H1 (cell line): ENCODE measurements at regions not wholly inside any gene's neighbourhood (a gene's known extent, or its start where the extent isn't known, plus 50 kb on each side); places are given as distances from the start of the nearest gene placed in this dataset.

ENCODE experiments used
- CTCF ChIA-PET: fragments of 300-600 bp; sonication (Branson Sonifier 250); formaldehyde crosslinking; loops from one replicate; lab custom pipeline; 2021; ENCODE audit not compliant: partially characterized antibody; lab: Charles Lee
- POLR2A ChIA-PET: fragments of 300-600 bp; sonication (Branson Sonifier 250); formaldehyde crosslinking; loops from one replicate; lab custom pipeline; 2021; ENCODE audit warnings: inconsistent platforms; ENCODE audit not compliant: partially characterized antibody; lab: Charles Lee
- DNase-seq, 2 experiments: peaks; one replicate each; pipeline versions ENCODE4 v3.0.0 to v3.0.0-alpha.2; 2010 to 2022; ENCODE audit warnings: low spot score in 2 of 2, low read depth in 1 of 2, mixed read lengths in 1 of 2
- FAIRE-seq: peaks from 2 replicates; lab custom pipeline; 2011; peaks lifted over from hg19 to GRCh38; lab: Jason Lieb, UNC
- H2AFZ ChIP-seq: 2 replicates; pipeline ENCODE4 v1.8.1; 2012; ENCODE audit warnings: low read length, inconsistent platforms
- H2AK5ac ChIP-seq: 2 replicates; pipeline ENCODE4 v1.6.1; 2013; ENCODE audit warnings: low read depth, low read length
- H2BK120ac ChIP-seq: replicated peaks from 2 replicates; pipeline ENCODE3; 2013; ENCODE audit warnings: low read depth, low read length, inconsistent platforms
- H2BK12ac ChIP-seq: 2 replicates; pipeline ENCODE4 v1.6.1; 2013; ENCODE audit warnings: low read depth, low read length
- H2BK15ac ChIP-seq: 2 replicates; pipeline ENCODE4 v1.6.1; 2013; ENCODE audit warnings: low read length
- H2BK20ac ChIP-seq: 2 replicates; pipeline ENCODE4 v1.6.1; 2013; ENCODE audit warnings: low read length
- H2BK5ac ChIP-seq: 2 replicates; pipeline ENCODE4 v1.6.1; 2013; ENCODE audit warnings: low read depth, low read length
- H3K14ac ChIP-seq: 2 replicates; pipeline ENCODE4 v1.6.1; 2013; ENCODE audit warnings: inconsistent platforms; ENCODE audit not compliant: insufficient read length
- H3K18ac ChIP-seq: 2 replicates; pipeline ENCODE4 v1.6.1; 2013; ENCODE audit warnings: low read length; ENCODE audit errors: extremely low read depth
- H3K23ac ChIP-seq: 2 replicates; pipeline ENCODE4 v1.6.1; 2013; ENCODE audit warnings: inconsistent platforms; ENCODE audit not compliant: insufficient read length
- H3K23me2 ChIP-seq: 2 replicates; pipeline ENCODE4 v1.6.1; 2013; ENCODE audit warnings: low read depth, low read length
- H3K27ac ChIP-seq: 2 replicates; pipeline ENCODE4 v1.6.1; 2011; ENCODE audit warnings: low read depth, low read length, inconsistent platforms
- H3K27me3 ChIP-seq, 4 experiments: replicated peaks in 1 of 4; 1 replicate in 1 of 4; 2 replicates in 3 of 4; pipeline versions ENCODE4 v1.6.1 to v1.8.1; 2011 to 2013; ENCODE audit warnings: low read length in 3 of 4, mild to moderate bottlenecking in 3 of 4, inconsistent platforms in 2 of 4, mixed read lengths in 2 of 4, moderate library complexity in 1 of 4; ENCODE audit not compliant: control insufficient read depth in 3 of 4, insufficient read depth in 3 of 4; ENCODE audit errors: extremely low read depth in 1 of 4
- H3K36me3 ChIP-seq, 4 experiments: 2 replicates each; pipeline versions ENCODE4 v1.6.1 to v1.8.1; 2011 to 2013; ENCODE audit warnings: mild to moderate bottlenecking in 4 of 4, low read length in 3 of 4, moderate library complexity in 2 of 4, control low read depth in 1 of 4, inconsistent platforms in 1 of 4; ENCODE audit not compliant: insufficient read depth in 4 of 4, control insufficient read depth in 2 of 4
- H3K4ac ChIP-seq: replicated peaks from 2 replicates; pipeline ENCODE3; 2013; ENCODE audit warnings: low read length, low read depth, mixed read lengths, inconsistent platforms; ENCODE audit not compliant: insufficient read length
- H3K4me1 ChIP-seq, 4 experiments: replicated peaks in 1 of 4; 1 replicate in 1 of 4; 2 replicates in 3 of 4; pipeline versions ENCODE4 v1.6.1 to v1.8.1; 2011 to 2013; ENCODE audit warnings: low read length in 3 of 4, inconsistent platforms in 2 of 4, mixed read lengths in 1 of 4; ENCODE audit not compliant: insufficient read depth in 4 of 4, control insufficient read depth in 3 of 4
- H3K4me2 ChIP-seq, 2 experiments: 2 replicates each; pipeline versions ENCODE4 v1.6.1 to v1.8.1; 2011 to 2013; ENCODE audit warnings: low read depth in 2 of 2, low read length in 2 of 2, control low read depth in 1 of 2, inconsistent platforms in 1 of 2, mild to moderate bottlenecking in 1 of 2; ENCODE audit not compliant: insufficient read depth in 1 of 2
- H3K4me3 ChIP-seq, 4 experiments: fragments of 200-600, 300-600 bp in 1 of 4; sonication (generic), shearing (Covaris generic), sonication (Bioruptor Twin) in 1 of 4; 2 replicates each; pipeline versions ENCODE4 v1.5.1 to v1.8.1; 2011 to 2016; ENCODE audit warnings: low read length in 4 of 4, low read depth in 3 of 4, control low read depth in 2 of 4, inconsistent platforms in 2 of 4, mild to moderate bottlenecking in 2 of 4, mixed read lengths in 1 of 4, moderate library complexity in 1 of 4; ENCODE audit not compliant: insufficient read depth in 2 of 4; ENCODE audit errors: extremely low read depth in 1 of 4
- H3K56ac ChIP-seq: replicated peaks from 2 replicates; pipeline ENCODE3; 2013; ENCODE audit warnings: low read depth, mild to moderate bottlenecking, mixed read lengths, low read length, inconsistent platforms; ENCODE audit not compliant: insufficient read length
- H3K79me1 ChIP-seq: 2 replicates; pipeline ENCODE4 v1.6.1; 2013; ENCODE audit warnings: low read depth, low read length, control low read depth
- H3K79me2 ChIP-seq, 2 experiments: 2 replicates each; pipeline versions ENCODE4 v1.6.1 to v1.8.1; 2012 to 2013; ENCODE audit warnings: low read length in 2 of 2, mild to moderate bottlenecking in 2 of 2, inconsistent platforms in 1 of 2; ENCODE audit not compliant: insufficient read depth in 2 of 2, control insufficient read depth in 1 of 2
- H3K9ac ChIP-seq, 4 experiments: replicated peaks in 1 of 4; 1 replicate in 1 of 4; 2 replicates in 3 of 4; pipeline versions ENCODE4 v1.6.1 to v1.8.1; 2011 to 2013; ENCODE audit warnings: low read depth in 3 of 4, low read length in 3 of 4, control low read depth in 2 of 4, mild to moderate bottlenecking in 2 of 4, moderate library complexity in 2 of 4, inconsistent platforms in 1 of 4; ENCODE audit errors: extremely low read depth in 1 of 4
- H3K9me3 ChIP-seq, 2 experiments: 2 replicates each; pipeline versions ENCODE4 v1.6.1 to v1.8.1; 2012 to 2013; ENCODE audit warnings: mild to moderate bottlenecking in 2 of 2, moderate library complexity in 2 of 2, control low read depth in 1 of 2, inconsistent platforms in 1 of 2, low read depth in 1 of 2, low read length in 1 of 2, mixed read lengths in 1 of 2; ENCODE audit not compliant: insufficient read depth in 2 of 2
- H4K20me1 ChIP-seq, 2 experiments: replicated peaks in 1 of 2; 2 replicates each; pipeline versions ENCODE3 to v1.8.1; 2011 to 2013; ENCODE audit warnings: inconsistent platforms in 2 of 2, low read length in 2 of 2, mild to moderate bottlenecking in 1 of 2; ENCODE audit not compliant: insufficient read depth in 2 of 2, control insufficient read depth in 1 of 2
- H4K5ac ChIP-seq: 2 replicates; pipeline ENCODE4 v1.6.1; 2013; ENCODE audit warnings: low read length, low read depth, mixed read lengths, inconsistent platforms; ENCODE audit not compliant: insufficient read length
- H4K8ac ChIP-seq: 2 replicates; pipeline ENCODE4 v1.8.0; 2013; ENCODE audit warnings: mild to moderate bottlenecking, moderate library complexity, low read length, inconsistent platforms; ENCODE audit not compliant: insufficient read depth; ENCODE audit errors: extremely low read depth
- H4K91ac ChIP-seq: replicated peaks from 2 replicates; pipeline ENCODE3; 2013; ENCODE audit warnings: low read length, mixed read lengths, inconsistent platforms; ENCODE audit not compliant: insufficient read length
- BRCA1 ChIP-seq: IDR thresholded peaks from 2 replicates; pipeline ENCODE4 v1.6.1; 2012; ENCODE audit warnings: low read depth, low read length, improper control_type of control experiment
- CEBPB ChIP-seq: IDR thresholded peaks from 2 replicates; pipeline ENCODE4 v1.6.1; 2012; ENCODE audit warnings: low read depth, low read length
- CREB1 ChIP-seq: IDR thresholded peaks from 2 replicates; pipeline ENCODE4 v1.6.1; 2012; ENCODE audit warnings: inconsistent platforms
- FOSL1 ChIP-seq: IDR thresholded peaks from 2 replicates; pipeline ENCODE4 v1.6.1; 2011; ENCODE audit warnings: mild to moderate bottlenecking, low read depth, low read length, moderate library complexity; ENCODE audit not compliant: insufficient read depth
- GTF2F1 ChIP-seq: IDR thresholded peaks from 2 replicates; pipeline ENCODE4 v1.6.1; 2012; ENCODE audit warnings: low read depth, low read length, improper control_type of control experiment, borderline replicate concordance
- JUN ChIP-seq: IDR thresholded peaks from 2 replicates; pipeline ENCODE4 v1.6.1; 2011; ENCODE audit warnings: low read depth, mild to moderate bottlenecking, improper control_type of control experiment, low read length
- KDM4A ChIP-seq: IDR thresholded peaks from one replicate; pipeline ENCODE4 v1.7.1; 2012; ENCODE audit warnings: low read depth, mild to moderate bottlenecking, moderate library complexity, low read length, inconsistent platforms; ENCODE audit not compliant: severe bottlenecking
- KDM5A ChIP-seq: fragments of 200-600 bp; IDR thresholded peaks from 2 replicates; pipeline ENCODE4 v1.7.1; 2012; ENCODE audit warnings: mild to moderate bottlenecking, low read length, inconsistent platforms, mixed read lengths
- NRF1 ChIP-seq: IDR thresholded peaks from 2 replicates; pipeline ENCODE4 v1.6.1; 2011; ENCODE audit warnings: mild to moderate bottlenecking, low read depth, low read length, improper control_type of control experiment
- SAP30 ChIP-seq: fragments of 300-600 bp; sonication (generic); IDR thresholded peaks from 2 replicates; pipeline ENCODE4 v1.7.1; 2012; ENCODE audit warnings: low read length, moderate library complexity, mild to moderate bottlenecking, inconsistent platforms; ENCODE audit not compliant: insufficient read depth, insufficient replicate concordance
- SUZ12 ChIP-seq: fragments of 200-600 bp; sonication (generic); IDR thresholded peaks from 2 replicates; pipeline ENCODE4 v1.6.1; 2012; ENCODE audit warnings: mild to moderate bottlenecking, inconsistent platforms, low read length, moderate library complexity, mixed read lengths
- TCF12 ChIP-seq: IDR thresholded peaks from 2 replicates; pipeline ENCODE4 v1.6.1; 2011; ENCODE audit warnings: low read depth, mild to moderate bottlenecking, low read length
- ZNF274 ChIP-seq: IDR thresholded peaks from 2 replicates; pipeline ENCODE4 v1.7.0; 2012; ENCODE audit warnings: low read length, borderline replicate concordance; ENCODE audit errors: extremely low read depth
- WGBS, 2 experiments: shearing (Covaris generic) in 1 of 2; methylation state at CpG; one replicate each; pipeline versions ENCODE4 v1.1.6 to v1.1.7; 2013 to 2015; ENCODE audit warnings: low lambda C conversion rate in 2 of 2, mixed read lengths in 2 of 2, inconsistent platforms in 1 of 2, low coverage in 1 of 2, missing lambda C conversion rate in 1 of 2; ENCODE audit not compliant: insufficient replicate concordance in 2 of 2, insufficient coverage in 1 of 2, insufficient read length in 1 of 2; ENCODE audit errors: extremely low coverage in 1 of 2, missing lambda C conversion rate in 1 of 2; 5-methylcytosine and 5-hydroxymethylcytosine counted together
- TF ChIP-seq, protein P1 (sequence below): IDR thresholded peaks from 2 replicates; pipeline ENCODE4 v1.6.1; 2011; ENCODE audit warnings: low read length, improper control_type of control experiment

DNA sequence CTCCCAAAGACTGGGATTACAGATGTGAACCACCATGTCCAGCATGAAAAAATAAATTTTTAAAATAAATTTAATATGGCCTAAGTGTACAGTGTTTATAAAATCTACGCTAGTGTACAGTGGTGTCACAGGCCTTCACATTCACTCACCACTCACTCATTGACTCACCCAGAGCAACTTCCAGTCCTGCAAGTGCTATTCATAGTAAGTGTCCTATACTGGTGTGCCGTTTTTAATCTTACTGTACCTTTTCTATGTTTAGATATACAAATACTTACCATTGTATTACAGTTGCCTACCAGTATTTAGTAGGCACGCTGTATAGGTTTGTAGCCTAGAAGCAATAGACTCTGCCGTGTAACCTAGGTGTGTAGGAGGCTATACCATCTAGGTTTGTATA lies 76.1 kb upstream of the FOXN2 start:
- Histone ChIP-seq H3K56ac (no peak overlapping the region), H3K36me3 (no peaks in the 10 kb centered on the region), H3K23me2 (no peaks in the 10 kb centered on the region), H3K4me2 (no peak overlapping the region), H3K4me1 (0 out of 7 replicates have a peak, but pooled peaks cover 0 to 2% (median 0%) of the 10 kb centered on the region in 4 experiments), H3K79me1 (no peaks in the 10 kb centered on the region), H3K9ac (no peak overlapping the region), H2AK5ac (no peak overlapping the region), H3K9me3 (no peaks in the 10 kb centered on the region), H3K79me2 (no peaks in the 10 kb centered on the region), H4K91ac (no peak overlapping the region), H4K5ac (no peak overlapping the region), H2BK5ac (no peak overlapping the region), H3K18ac (no peak overlapping the region), H4K20me1 (no peaks in the 10 kb centered on the region), H3K4ac (no peak overlapping the region), H3K14ac (no peak overlapping the region), H2AFZ (no peak overlapping the region), H3K27ac (no peak overlapping the region), H3K27me3 (no peaks in the 10 kb centered on the region), H2BK120ac (no peak overlapping the region), H3K23ac (no peak overlapping the region), H2BK12ac (no peak overlapping the region), H2BK15ac (no peak overlapping the region), H4K8ac (no peak overlapping the region), H3K4me3 (no peak overlapping the region), H2BK20ac (no peak overlapping the region)
- ChIA-PET POLR2A (no interaction called here), CTCF (no interaction called here)
- 92% methylated on average over 4 of the region's 4 CpGs; no CpG with 5 or more reads in 1 of the 2 experiments for WGBS, 2 experiments
- DNase-seq (no peak), FAIRE-seq (no peak)
- TF ChIP-seq SAP30 (no peak), TCF12 (no peak), BRCA1 (no peak), KDM5A (no peak), FOSL1 (no peak), KDM4A (no peak), SUZ12 (no peak), GTF2F1 (no peak), CREB1 (no peak), CEBPB (no peak), NRF1 (no peak), ZNF274 (no peak), JUN (no peak)
- TF ChIP-seq, protein P1, sequence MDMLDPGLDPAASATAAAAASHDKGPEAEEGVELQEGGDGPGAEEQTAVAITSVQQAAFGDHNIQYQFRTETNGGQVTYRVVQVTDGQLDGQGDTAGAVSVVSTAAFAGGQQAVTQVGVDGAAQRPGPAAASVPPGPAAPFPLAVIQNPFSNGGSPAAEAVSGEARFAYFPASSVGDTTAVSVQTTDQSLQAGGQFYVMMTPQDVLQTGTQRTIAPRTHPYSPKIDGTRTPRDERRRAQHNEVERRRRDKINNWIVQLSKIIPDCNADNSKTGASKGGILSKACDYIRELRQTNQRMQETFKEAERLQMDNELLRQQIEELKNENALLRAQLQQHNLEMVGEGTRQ: no peak
